ENCODE measurements at regions not wholly inside any gene's neighbourhood (a gene's known extent, or its start where the extent isn't known, plus 50 kb on each side); places are given as distances from the start of the nearest gene placed in this dataset.

GRCh38 chr13:80058626-80059025 is 282.3 kb downstream of the SPRY2 start:
- H3K27ac ChIP-seq = no peak overlapping the region
- TF ChIP-seq CTCF (conservative IDR thresholded peaks at IDR 0.05) = no peak

- TF ChIP-seq CTCF (conservative IDR thresholded peaks at IDR 0.05) = no peak
Measured at GRCh38 chr13:80055847-80056246, 285.1 kb downstream of the SPRY2 start.

GRCh38 chr13:80054806-80055205 is 286.1 kb downstream of the SPRY2 start:
- no peak for TF ChIP-seq CTCF (conservative IDR thresholded peaks at IDR 0.05)
- H3K27ac ChIP-seq = no peak overlapping the region

More at GRCh38 chr13:80055847-80056246, 285.1 kb downstream of the SPRY2 start:
- H3K27ac ChIP-seq = no peak overlapping the region

- no peak for TF ChIP-seq CTCF (conservative IDR thresholded peaks at IDR 0.05)
Measured at GRCh38 chr13:80052286-80052685, 288.6 kb downstream of the SPRY2 start.

GRCh38 chr13:80050252-80050651 is 290.7 kb downstream of the SPRY2 start:
- no peak overlapping the region for H3K27ac ChIP-seq

More at GRCh38 chr13:80052286-80052685, 288.6 kb downstream of the SPRY2 start:
- no peak overlapping the region for H3K27ac ChIP-seq

GRCh38 chr13:80048802-80049201 is 292.1 kb downstream of the SPRY2 start:
- TF ChIP-seq CTCF (conservative IDR thresholded peaks at IDR 0.05) = no peak
- H3K27ac ChIP-seq = no peak overlapping the region

More at GRCh38 chr13:80050252-80050651, 290.7 kb downstream of the SPRY2 start:
- no peak for TF ChIP-seq CTCF (conservative IDR thresholded peaks at IDR 0.05)

GRCh38 chr13:80048030-80048429 is 292.9 kb downstream of the SPRY2 start:
- no peak for TF ChIP-seq CTCF (conservative IDR thresholded peaks at IDR 0.05)
- no peak overlapping the region for H3K27ac ChIP-seq
